OCI-LY7 (cell line): ENCODE measurements at regions not wholly inside any gene's neighbourhood (a gene's known extent, or its start where the extent isn't known, plus 50 kb on each side); places are given as distances from the start of the nearest gene placed in this dataset.

Experiments
- BruUV-seq: library from RNA; stranded (reverse); fragments of 400-500 nt; replicated peaks from 2 replicates; lab custom pipeline; 2021; lab: Mats Ljungman, UMichigan
- CTCF ChIA-PET: fragments of 300-600 bp; sonication (Branson Sonifier 250); formaldehyde crosslinking; loops from one replicate; lab custom pipeline; 2022; ENCODE audit warnings: antibody characterized with exemption; ENCODE audit not compliant: unreplicated experiment; lab: Charles Lee
- POLR2A ChIA-PET: fragments of 300-600 bp; sonication (Branson Sonifier 250); formaldehyde crosslinking; loops from one replicate; lab custom pipeline; 2022; ENCODE audit warnings: antibody characterized with exemption; lab: Charles Lee
- DNase-seq: peaks from one replicate; pipeline ENCODE4 v3.0.0-alpha.2; 2015; ENCODE audit warnings: low spot score
- H2AFZ ChIP-seq: fragments of 200-600 bp; sonication (generic), shearing (Covaris generic); 2 replicates; pipeline ENCODE4 v1.6.1; 2014; ENCODE audit warnings: mild to moderate bottlenecking, antibody characterized with exemption, low read length, moderate library complexity
- H3K27ac ChIP-seq: fragments of 200-600 bp; sonication (generic); 2 replicates; pipeline ENCODE4 v1.5.1; 2014; ENCODE audit warnings: mixed run types, low read depth, mild to moderate bottlenecking, moderate library complexity, low read length, inconsistent platforms; ENCODE audit not compliant: poor library complexity, severe bottlenecking
- H3K36me3 ChIP-seq: fragments of 200-600 bp; sonication (generic); 2 replicates; pipeline ENCODE4 v1.6.1; 2014; ENCODE audit warnings: mild to moderate bottlenecking, antibody characterized with exemption, low read length, moderate library complexity, mixed read lengths; ENCODE audit not compliant: insufficient read depth
- H3K4me1 ChIP-seq: fragments of 200-600 bp; sonication (generic); 2 replicates; pipeline ENCODE4 v1.5.1; 2014; ENCODE audit warnings: mild to moderate bottlenecking, low read length; ENCODE audit not compliant: insufficient read depth, poor library complexity, severe bottlenecking
- H3K4me2 ChIP-seq: fragments of 200-600 bp; sonication (generic); 2 replicates; pipeline ENCODE4 v1.6.1; 2014; ENCODE audit warnings: mild to moderate bottlenecking, low read length
- H3K4me3 ChIP-seq: fragments of 200-600 bp; sonication (generic); 2 replicates; pipeline ENCODE4 v1.5.1; 2014; ENCODE audit warnings: mild to moderate bottlenecking, low read depth, low read length; ENCODE audit not compliant: poor library complexity, severe bottlenecking
- H3K79me2 ChIP-seq: fragments of 200-600 bp; sonication (generic); 2 replicates; pipeline ENCODE4 v1.6.1; 2016; ENCODE audit warnings: low read depth, mild to moderate bottlenecking, low read length, moderate library complexity, mixed read lengths; ENCODE audit not compliant: insufficient read depth
- H3K9me2 ChIP-seq: fragments of 200-600 bp; sonication (generic); 2 replicates; pipeline ENCODE4 v1.6.1; 2016; ENCODE audit warnings: mild to moderate bottlenecking, low read length, mixed read lengths; ENCODE audit not compliant: insufficient read depth
- H3K9me3 ChIP-seq: fragments of 200-600 bp; sonication (generic); 2 replicates; pipeline ENCODE4 v1.6.1; 2014; ENCODE audit warnings: mild to moderate bottlenecking, mixed run types, low read length, mixed read lengths
- H4K20me1 ChIP-seq: fragments of 200-600 bp; sonication (generic); 2 replicates; pipeline ENCODE4 v1.6.1; 2014; ENCODE audit warnings: mild to moderate bottlenecking, antibody characterized with exemption, low read length, moderate library complexity, mixed read lengths; ENCODE audit not compliant: insufficient read depth
- CTCF ChIP-seq: fragments of 200-600 bp; sonication (generic); conservative IDR thresholded peaks from 2 replicates; pipeline ENCODE4 v1.5.1; 2014; ENCODE audit warnings: mild to moderate bottlenecking, antibody characterized with exemption, low read length, moderate library complexity, mixed read lengths
- EZH2phosphoT487 ChIP-seq: fragments of 200-600 bp; sonication (generic); IDR thresholded peaks from 2 replicates; pipeline ENCODE4 v1.6.1; 2018; ENCODE audit warnings: low read depth, borderline replicate concordance, mild to moderate bottlenecking, mixed run types, antibody characterized with exemption, low read length, moderate library complexity, mixed read lengths
- intact Hi-C: fragments of 100-400 bp; cut with micrococcal nuclease; formaldehyde crosslinking; loops from one replicate; pipeline ENCODE4 v1.10.0; 2022; ENCODE audit not compliant: unreplicated experiment

GRCh38 chr2:17124575-17125318 lies 393.5 kb downstream of the RAD51AP2 start:
- Histone ChIP-seq H4K20me1 (no peaks in the 10 kb centered on the region), H3K4me2 (peak overlapping the region; percentile 43), H3K36me3 (no peaks in the 10 kb centered on the region), H3K9me2 (no peaks in the 10 kb centered on the region), H3K79me2 (no peaks in the 10 kb centered on the region), H3K9me3 (no peaks in the 10 kb centered on the region), H3K27ac (no peak overlapping the region), H2AFZ (no peak overlapping the region; the same call in 1 of the 2 replicates), H3K4me3 (no peak overlapping the region), H3K4me1 (peaks cover 21% of the 10 kb centered on the region)
- ChIA-PET POLR2A (interaction anchor here (0.8 to 1.8 kb wide), 6 partner anchors 8 to 75 kb away, joined by 3 to 5 read pairs (median 3); no protein-coding TSS in a partner anchor), CTCF (no interaction called here)
- BruUV-seq, result no TSS peak
- intact Hi-C loops, result no loop called here
- TF ChIP-seq CTCF (no peak), EZH2phosphoT487 (no peak)
- DNase-seq, result peak; percentile 7

GRCh38 chr2:17122887-17123501 lies 395.2 kb downstream of the RAD51AP2 start:
- no peak overlapping the region for H3K27ac ChIP-seq
- TF ChIP-seq CTCF (no peak), EZH2phosphoT487 (no peak)
- H4K20me1 ChIP-seq, result no peaks in the 10 kb centered on the region
- no peak overlapping the region for H2AFZ ChIP-seq
- no peaks in the 10 kb centered on the region for H3K9me3 ChIP-seq
- no peak for DNase-seq
- no peak overlapping the region for H3K4me2 ChIP-seq
- peaks cover 21% of the 10 kb centered on the region for H3K4me1 ChIP-seq
- H3K79me2 ChIP-seq, result no peaks in the 10 kb centered on the region
- no peak overlapping the region for H3K4me3 ChIP-seq
- no peaks in the 10 kb centered on the region for H3K9me2 ChIP-seq
- BruUV-seq, result no TSS peak
- no peaks in the 10 kb centered on the region for H3K36me3 ChIP-seq
- ChIA-PET CTCF (no interaction called here), POLR2A (interaction anchor here (0.7 to 1.8 kb wide), 7 partner anchors 10 to 851 kb away, joined by 3 to 7 read pairs (median 3); no protein-coding TSS in a partner anchor)
- intact Hi-C loops, result no loop called here

- Histone ChIP-seq H3K36me3 (no peaks in the 10 kb centered on the region), H4K20me1 (no peaks in the 10 kb centered on the region), H3K4me2 (no peak overlapping the region), H3K4me1 (no peaks in the 10 kb centered on the region), H3K9me3 (no peaks in the 10 kb centered on the region), H3K27ac (no peak overlapping the region), H3K4me3 (no peak overlapping the region), H3K79me2 (no peaks in the 10 kb centered on the region), H2AFZ (no peak overlapping the region), H3K9me2 (no peaks in the 10 kb centered on the region)
- TF ChIP-seq EZH2phosphoT487, result no peak
- no peak for TF ChIP-seq CTCF
- no peak for DNase-seq
- intact Hi-C loops, result no loop called here
- CTCF ChIA-PET, result no interaction called here
- POLR2A ChIA-PET, result no interaction called here
- BruUV-seq, result no TSS peak
Measured at GRCh38 chr2:17115466-17115865, 402.8 kb downstream of the RAD51AP2 start.
